ENCODE measurements at regions not wholly inside any gene's neighbourhood (a gene's known extent, or its start where the extent isn't known, plus 50 kb on each side); places are given as distances from the start of the nearest gene placed in this dataset.

DNA sequence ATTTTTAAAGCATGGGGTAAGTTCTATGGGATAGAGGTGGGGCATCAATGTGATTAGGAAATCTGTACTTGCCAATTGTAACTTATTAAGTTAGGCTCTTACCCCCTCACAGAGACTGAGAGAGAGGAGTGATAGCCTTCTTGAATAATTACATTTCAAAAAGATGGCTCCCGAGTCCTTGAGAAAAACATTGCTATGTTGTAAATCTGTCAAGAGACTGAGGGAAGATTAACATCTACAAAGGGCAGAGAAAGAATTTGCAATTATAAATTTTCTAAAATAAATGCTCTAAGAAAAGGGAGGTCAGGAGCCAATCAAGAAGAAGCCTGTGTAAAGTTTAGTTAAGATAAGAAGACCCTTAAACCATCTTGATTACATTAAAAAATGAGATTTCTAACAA lies 1570.8 kb downstream of the OLFM4 start:
- no peak overlapping the region for H3K4me3 ChIP-seq (ENCODE audit: low read length in 3 of 3)
- no peaks in the 10 kb centered on the region for H3K4me1 ChIP-seq (ENCODE audit: control insufficient read depth in 2 of 3, insufficient read depth in 2 of 3, low read depth in 1 of 3, low read length in 3 of 3)
- no peak overlapping the region for H3K27ac ChIP-seq (ENCODE audit: low read depth in 2 of 2, low read length in 2 of 2)
- DNase-seq (peak in 1 of 5 donors; percentile 5), FAIRE-seq (no peak)
- no peaks in the 10 kb centered on the region for H3K36me3 ChIP-seq (ENCODE audit: control insufficient read depth in 2 of 3, insufficient read depth in 3 of 3, low read length in 3 of 3)
- no peaks in the 10 kb centered on the region for H3K9me3 ChIP-seq (ENCODE audit: control insufficient read depth in 2 of 3, insufficient read depth in 1 of 3, low read length in 3 of 3)
- H3K27me3 ChIP-seq (ENCODE audit: control insufficient read depth, insufficient read depth, low read length) = no peaks in the 10 kb centered on the region
- H3K9ac ChIP-seq (ENCODE audit: low read length in 3 of 3) = no peak overlapping the region
- intact Hi-C loops (cut with DNase I) = no loop called here
- TF ChIP-seq, protein P1, sequence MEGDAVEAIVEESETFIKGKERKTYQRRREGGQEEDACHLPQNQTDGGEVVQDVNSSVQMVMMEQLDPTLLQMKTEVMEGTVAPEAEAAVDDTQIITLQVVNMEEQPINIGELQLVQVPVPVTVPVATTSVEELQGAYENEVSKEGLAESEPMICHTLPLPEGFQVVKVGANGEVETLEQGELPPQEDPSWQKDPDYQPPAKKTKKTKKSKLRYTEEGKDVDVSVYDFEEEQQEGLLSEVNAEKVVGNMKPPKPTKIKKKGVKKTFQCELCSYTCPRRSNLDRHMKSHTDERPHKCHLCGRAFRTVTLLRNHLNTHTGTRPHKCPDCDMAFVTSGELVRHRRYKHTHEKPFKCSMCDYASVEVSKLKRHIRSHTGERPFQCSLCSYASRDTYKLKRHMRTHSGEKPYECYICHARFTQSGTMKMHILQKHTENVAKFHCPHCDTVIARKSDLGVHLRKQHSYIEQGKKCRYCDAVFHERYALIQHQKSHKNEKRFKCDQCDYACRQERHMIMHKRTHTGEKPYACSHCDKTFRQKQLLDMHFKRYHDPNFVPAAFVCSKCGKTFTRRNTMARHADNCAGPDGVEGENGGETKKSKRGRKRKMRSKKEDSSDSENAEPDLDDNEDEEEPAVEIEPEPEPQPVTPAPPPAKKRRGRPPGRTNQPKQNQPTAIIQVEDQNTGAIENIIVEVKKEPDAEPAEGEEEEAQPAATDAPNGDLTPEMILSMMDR (IDR thresholded peaks at IDR 0.05; ENCODE audit: borderline replicate concordance, extremely low read depth, insufficient read depth) = no peak

GRCh38 chr13:54606944-54607343 lies 1578.3 kb downstream of the OLFM4 start:
- no peak overlapping the region for H3K9ac ChIP-seq (ENCODE audit: low read length in 3 of 3)
- TF ChIP-seq, protein P1 (IDR thresholded peaks at IDR 0.05; ENCODE audit: borderline replicate concordance, extremely low read depth, insufficient read depth) = no peak
- H3K4me3 ChIP-seq (ENCODE audit: low read length in 3 of 3) = no peak overlapping the region
- no peak for DNase-seq
- H3K4me1 ChIP-seq (ENCODE audit: control insufficient read depth in 2 of 3, insufficient read depth in 2 of 3, low read depth in 1 of 3, low read length in 3 of 3) = no peaks in the 10 kb centered on the region
- H3K27me3 ChIP-seq (ENCODE audit: control insufficient read depth, insufficient read depth, low read length) = no peaks in the 10 kb centered on the region
- H3K36me3 ChIP-seq (ENCODE audit: control insufficient read depth in 2 of 3, insufficient read depth in 3 of 3, low read length in 3 of 3) = no peaks in the 10 kb centered on the region
- H3K27ac ChIP-seq (ENCODE audit: low read depth in 2 of 2, low read length in 2 of 2) = no peak overlapping the region
- intact Hi-C loops (cut with DNase I) = no loop called here
- H3K9me3 ChIP-seq (ENCODE audit: control insufficient read depth in 2 of 3, insufficient read depth in 1 of 3, low read length in 3 of 3) = no peaks in the 10 kb centered on the region
- FAIRE-seq = no peak

GRCh38 chr13:54607421-54607820 lies 1578.8 kb downstream of the OLFM4 start:
- FAIRE-seq = no peak
- intact Hi-C loops (cut with DNase I) = no loop called here

More at GRCh38 chr13:54607421-54607820, 1578.8 kb downstream of the OLFM4 start:
- Histone ChIP-seq H3K9ac (ENCODE audit: low read length in 3 of 3) (no peak overlapping the region), H3K4me3 (ENCODE audit: low read length in 3 of 3) (no peak overlapping the region), H3K27me3 (ENCODE audit: control insufficient read depth, insufficient read depth, low read length) (no peaks in the 10 kb centered on the region), H3K27ac (ENCODE audit: low read depth in 2 of 2, low read length in 2 of 2) (no peak overlapping the region), H3K9me3 (ENCODE audit: control insufficient read depth in 2 of 3, insufficient read depth in 1 of 3, low read length in 3 of 3) (no peaks in the 10 kb centered on the region), H3K36me3 (ENCODE audit: control insufficient read depth in 2 of 3, insufficient read depth in 3 of 3, low read length in 3 of 3) (no peaks in the 10 kb centered on the region), H3K4me1 (ENCODE audit: control insufficient read depth in 2 of 3, insufficient read depth in 2 of 3, low read depth in 1 of 3, low read length in 3 of 3) (no peaks in the 10 kb centered on the region)
- TF ChIP-seq, protein P1 (IDR thresholded peaks at IDR 0.05; ENCODE audit: borderline replicate concordance, extremely low read depth, insufficient read depth) = no peak
- DNase-seq = no peak

Data from kidney (tissue), 13 donors.